Fibroblast of lung (primary cell): ENCODE measurements at regions not wholly inside any gene's neighbourhood (a gene's known extent, or its start where the extent isn't known, plus 50 kb on each side); places are given as distances from the start of the nearest gene placed in this dataset.

ENCODE experiments used
- EZH2 ChIP-seq: IDR thresholded peaks from 2 replicates; pipeline ENCODE4 v1.5.1; 2012; ENCODE audit warnings: low read length, control low read depth, mild to moderate bottlenecking; ENCODE audit errors: missing control alignments
- TF ChIP-seq, protein P1 (sequence below), 2 donors: IDR thresholded peaks in 1 of 2; conservative IDR thresholded peaks in 1 of 2; 1 replicate in 1 of 2; 2 replicates in 1 of 2; pipeline ENCODE4 v1.5.1; 2011 to 2012; ENCODE audit warnings: low read length in 2 of 2, control low read depth in 1 of 2, inconsistent platforms in 1 of 2, low read depth in 1 of 2, mild to moderate bottlenecking in 1 of 2

DNA sequence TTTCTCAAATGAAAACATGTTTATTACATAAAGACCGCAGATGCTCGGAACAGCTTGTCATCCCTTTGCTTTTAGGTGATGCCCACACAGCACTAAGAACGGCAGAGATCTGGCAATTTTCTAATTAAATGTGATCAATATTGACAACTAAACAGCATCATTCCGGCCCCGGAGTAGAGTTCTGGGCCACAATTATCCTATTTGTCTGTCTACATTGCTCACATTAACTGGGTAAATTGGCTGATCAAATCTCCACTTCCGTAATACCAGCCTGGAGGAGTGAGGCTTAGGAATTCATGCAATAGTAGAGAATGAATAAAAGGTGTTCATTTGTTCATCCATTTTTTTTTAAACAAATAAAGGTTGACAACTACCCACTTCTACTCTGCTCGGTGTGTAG, 245.1 kb upstream of the C9orf72 start:
- TF ChIP-seq, protein P1, sequence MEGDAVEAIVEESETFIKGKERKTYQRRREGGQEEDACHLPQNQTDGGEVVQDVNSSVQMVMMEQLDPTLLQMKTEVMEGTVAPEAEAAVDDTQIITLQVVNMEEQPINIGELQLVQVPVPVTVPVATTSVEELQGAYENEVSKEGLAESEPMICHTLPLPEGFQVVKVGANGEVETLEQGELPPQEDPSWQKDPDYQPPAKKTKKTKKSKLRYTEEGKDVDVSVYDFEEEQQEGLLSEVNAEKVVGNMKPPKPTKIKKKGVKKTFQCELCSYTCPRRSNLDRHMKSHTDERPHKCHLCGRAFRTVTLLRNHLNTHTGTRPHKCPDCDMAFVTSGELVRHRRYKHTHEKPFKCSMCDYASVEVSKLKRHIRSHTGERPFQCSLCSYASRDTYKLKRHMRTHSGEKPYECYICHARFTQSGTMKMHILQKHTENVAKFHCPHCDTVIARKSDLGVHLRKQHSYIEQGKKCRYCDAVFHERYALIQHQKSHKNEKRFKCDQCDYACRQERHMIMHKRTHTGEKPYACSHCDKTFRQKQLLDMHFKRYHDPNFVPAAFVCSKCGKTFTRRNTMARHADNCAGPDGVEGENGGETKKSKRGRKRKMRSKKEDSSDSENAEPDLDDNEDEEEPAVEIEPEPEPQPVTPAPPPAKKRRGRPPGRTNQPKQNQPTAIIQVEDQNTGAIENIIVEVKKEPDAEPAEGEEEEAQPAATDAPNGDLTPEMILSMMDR (conservative IDR thresholded peaks at IDR 0.05 in 1 of 2, IDR thresholded peaks at IDR 0.05 in 1 of 2; ENCODE audit: low read depth in 1 of 2, low read length in 2 of 2), result no peak
- TF ChIP-seq EZH2, result no peak
